HFFc6 (cell line): ENCODE measurements at regions not wholly inside any gene's neighbourhood (a gene's known extent, or its start where the extent isn't known, plus 50 kb on each side); places are given as distances from the start of the nearest gene placed in this dataset.

Experiments
- DNase-seq: peaks from one replicate; pipeline ENCODE4 v3.0.0-alpha.2; 2018
- H3K27ac Mint-ChIP-seq: 2 replicates; pipeline ENCODE4 v1.8.0; 2020; ENCODE audit warnings: mild to moderate bottlenecking, mixed read lengths
- H3K27me3 Mint-ChIP-seq: 2 replicates; pipeline ENCODE4 v1.8.0; 2021; ENCODE audit warnings: mild to moderate bottlenecking, moderate library complexity, mixed read lengths; ENCODE audit not compliant: insufficient read depth
- H3K36me3 Mint-ChIP-seq: 2 replicates; pipeline ENCODE4 v1.8.0; 2021; ENCODE audit warnings: low read depth, mixed read lengths
- H3K4me1 Mint-ChIP-seq: 2 replicates; pipeline ENCODE4 v1.8.0; 2020; ENCODE audit warnings: low read depth, mixed read lengths
- H3K4me3 Mint-ChIP-seq: 2 replicates; pipeline ENCODE4 v1.8.0; 2020; ENCODE audit warnings: mild to moderate bottlenecking, moderate library complexity, mixed read lengths
- H3K9me3 Mint-ChIP-seq: 2 replicates; pipeline ENCODE4 v1.8.0; 2020; ENCODE audit warnings: mild to moderate bottlenecking, mixed read lengths
- CTCF ChIP-seq: fragments of 200-600 bp; sonication (generic); IDR thresholded peaks from 2 replicates; pipeline ENCODE4 v1.5.0; 2021; ENCODE audit warnings: antibody characterized with exemption, mild to moderate bottlenecking

- H3K27me3 Mint-ChIP-seq: no peaks in the 10 kb centered on the region
- H3K27ac Mint-ChIP-seq: no peak overlapping the region
- DNase-seq: no peak
- TF ChIP-seq CTCF: no peak
- no peaks in the 10 kb centered on the region for H3K9me3 Mint-ChIP-seq
- no peak overlapping the region for H3K4me3 Mint-ChIP-seq
- H3K4me1 Mint-ChIP-seq: peaks cover 52% of the 10 kb centered on the region
- peaks cover 14% of the 10 kb centered on the region; the same call in 1 of the 2 replicates for H3K36me3 Mint-ChIP-seq
These were observed 216.5 kb downstream of the TSHZ3 start for GRCh38 chr19:31132753-31133110.

- TF ChIP-seq CTCF: no peak
- peak overlapping the region; percentile 82; the same call in 1 of the 2 replicates for H3K4me3 Mint-ChIP-seq
- H3K27me3 Mint-ChIP-seq: no peaks in the 10 kb centered on the region; the same call in none of the 2 replicates
- no peak for DNase-seq
- no peaks in the 10 kb centered on the region for H3K9me3 Mint-ChIP-seq
- H3K4me1 Mint-ChIP-seq: peaks cover 52% of the 10 kb centered on the region
- H3K27ac Mint-ChIP-seq: peak overlapping the region; percentile 99
- peaks cover 9% of the 10 kb centered on the region; the same call in 1 of the 2 replicates for H3K36me3 Mint-ChIP-seq
These were observed 220.9 kb downstream of the TSHZ3 start for GRCh38 chr19:31128291-31128690.

- peak; percentile 96 for DNase-seq
- Mint-ChIP-seq H3K4me3 (peak overlapping the region; percentile 82), H3K36me3 (peaks cover 9% of the 10 kb centered on the region; the same call in 1 of the 2 replicates), H3K4me1 (peaks cover 48% of the 10 kb centered on the region), H3K9me3 (no peaks in the 10 kb centered on the region), H3K27me3 (no peaks in the 10 kb centered on the region; the same call in none of the 2 replicates), H3K27ac (peak overlapping the region; percentile 99)
- TF ChIP-seq CTCF: no peak
These were observed 221.9 kb downstream of the TSHZ3 start for GRCh38 chr19:31127134-31127967.

GRCh38 chr19:31126236-31126635, 223.0 kb downstream of the TSHZ3 start:
- no peak for DNase-seq
- TF ChIP-seq CTCF: no peak
- peaks cover 43% of the 10 kb centered on the region for H3K4me1 Mint-ChIP-seq
- H3K27me3 Mint-ChIP-seq: no peaks in the 10 kb centered on the region; the same call in none of the 2 replicates
- peaks cover 9% of the 10 kb centered on the region; the same call in 1 of the 2 replicates for H3K36me3 Mint-ChIP-seq
- no peaks in the 10 kb centered on the region for H3K9me3 Mint-ChIP-seq
- peak overlapping the region; percentile 20; the same call in 1 of the 2 replicates for H3K4me3 Mint-ChIP-seq
- peak overlapping the region; percentile 99 for H3K27ac Mint-ChIP-seq

GRCh38 chr19:31125071-31125470, 224.2 kb downstream of the TSHZ3 start:
- H3K4me3 Mint-ChIP-seq: no peak overlapping the region
- no peaks in the 10 kb centered on the region for H3K9me3 Mint-ChIP-seq
- no peaks in the 10 kb centered on the region; the same call in none of the 2 replicates for H3K27me3 Mint-ChIP-seq
- peaks cover 7% of the 10 kb centered on the region; the same call in 1 of the 2 replicates for H3K36me3 Mint-ChIP-seq
- peak overlapping the region; percentile 99; the same call in 1 of the 2 replicates for H3K27ac Mint-ChIP-seq
- H3K4me1 Mint-ChIP-seq: peaks cover 42% of the 10 kb centered on the region
- TF ChIP-seq CTCF: no peak
- no peak for DNase-seq
